Activated CD8-positive, alpha-beta T cell treated with anti-CD3 and anti-CD28 coated beads for 36 hours (primary cell): ENCODE measurements at regions not wholly inside any gene's neighbourhood (a gene's known extent, or its start where the extent isn't known, plus 50 kb on each side); places are given as distances from the start of the nearest gene placed in this dataset.
A peak's percentile ranks its signal among the peaks of the same experiment; 100 is the strongest.

ENCODE experiments used
- ATAC-seq: fragments of 200-7000 bp; cut with Tn5 transposase; one replicate; pipeline ENCODE4 v1.10.0; 2021; ENCODE audit warnings: mild to moderate bottlenecking, moderate library complexity
- CTCF ChIA-PET: fragments of 350-600 bp; sonication (Branson Sonifier 250); formaldehyde crosslinking; loops from one replicate; lab custom pipeline; 2021; ENCODE audit warnings: antibody characterized with exemption; lab: Charles Lee
- POLR2A ChIA-PET: fragments of 350-600 bp; sonication (Branson Sonifier 250); formaldehyde crosslinking; loops from one replicate; lab custom pipeline; 2021; ENCODE audit warnings: antibody characterized with exemption; lab: Charles Lee
- DNase-seq: peaks from one replicate; pipeline ENCODE4 v3.0.0-alpha.2; 2020
- H3K27ac Mint-ChIP-seq: one replicate; pipeline ENCODE4 v1.8.0; 2021; ENCODE audit warnings: mild to moderate bottlenecking, mixed read lengths
- H3K27me3 Mint-ChIP-seq: one replicate; pipeline ENCODE4 v1.8.0; 2021; ENCODE audit warnings: mixed read lengths
- H3K36me3 Mint-ChIP-seq: one replicate; pipeline ENCODE4 v1.8.0; 2021; ENCODE audit warnings: low read depth, mixed read lengths
- H3K4me1 Mint-ChIP-seq: one replicate; pipeline ENCODE4 v1.8.0; 2021; ENCODE audit warnings: low read depth, mixed read lengths
- H3K4me3 Mint-ChIP-seq: one replicate; pipeline ENCODE4 v1.8.0; 2021; ENCODE audit warnings: mild to moderate bottlenecking, moderate library complexity, mixed read lengths
- H3K9me3 Mint-ChIP-seq: one replicate; pipeline ENCODE4 v1.8.0; 2021; ENCODE audit warnings: mixed read lengths
- CTCF ChIP-seq: fragments of 200-600 bp; IDR thresholded peaks from one replicate; pipeline ENCODE4 v1.8.0; 2022; ENCODE audit warnings: antibody characterized with exemption, mild to moderate bottlenecking
- intact Hi-C: fragments of 100-400 bp; cut with micrococcal nuclease; formaldehyde crosslinking; loops from one replicate; pipeline ENCODE4 v1.10.0; 2022

- H3K9me3 Mint-ChIP-seq: no peaks in the 10 kb centered on the region
- TF ChIP-seq CTCF: no peak
- peaks cover 25% of the 10 kb centered on the region for H3K4me1 Mint-ChIP-seq
- intact Hi-C loops: no loop called here
- DNase-seq: no peak
- ATAC-seq: no peak
- H3K4me3 Mint-ChIP-seq: no peak overlapping the region
- H3K36me3 Mint-ChIP-seq: no peaks in the 10 kb centered on the region
- POLR2A ChIA-PET: no interaction called here
- H3K27me3 Mint-ChIP-seq: no peaks in the 10 kb centered on the region
- no peak overlapping the region for H3K27ac Mint-ChIP-seq
- CTCF ChIA-PET: no interaction called here
Observed at GRCh38 chr10:78746155-78746763, 322.5 kb upstream of the ZMIZ1 start.

- CTCF ChIA-PET: no interaction called here
- no peak for ATAC-seq
- Mint-ChIP-seq H3K36me3 (no peaks in the 10 kb centered on the region), H3K27ac (no peak overlapping the region), H3K27me3 (peaks cover 2% of the 10 kb centered on the region), H3K9me3 (no peaks in the 10 kb centered on the region), H3K4me3 (no peak overlapping the region), H3K4me1 (peaks cover 21% of the 10 kb centered on the region)
- TF ChIP-seq CTCF: no peak
- POLR2A ChIA-PET: no interaction called here
- intact Hi-C loops: no loop called here
- no peak for DNase-seq
Observed at GRCh38 chr10:78747401-78748234, 321.1 kb upstream of the ZMIZ1 start.

- TF ChIP-seq CTCF: no peak
- DNase-seq (no peak), ATAC-seq (no peak)
- peaks cover 15% of the 10 kb centered on the region for H3K4me1 Mint-ChIP-seq
- ChIA-PET POLR2A (no interaction called here), CTCF (no interaction called here)
- H3K27ac Mint-ChIP-seq: no peak overlapping the region
- no peaks in the 10 kb centered on the region for H3K36me3 Mint-ChIP-seq
- no peak overlapping the region for H3K4me3 Mint-ChIP-seq
- H3K9me3 Mint-ChIP-seq: no peaks in the 10 kb centered on the region
- intact Hi-C loops: no loop called here
- H3K27me3 Mint-ChIP-seq: peaks cover 3% of the 10 kb centered on the region
Observed at GRCh38 chr10:78748235-78748533, 320.6 kb upstream of the ZMIZ1 start.

GRCh38 chr10:78749200-78749599, 319.6 kb upstream of the ZMIZ1 start:
- H3K9me3 Mint-ChIP-seq: no peaks in the 10 kb centered on the region
- CTCF ChIA-PET: interaction anchor here (0.8 kb wide), 1 partner anchor 9 kb away, joined by 3 read pairs; no protein-coding TSS in a partner anchor

More at GRCh38 chr10:78749200-78749599, 319.6 kb upstream of the ZMIZ1 start:
- DNase-seq (no peak), ATAC-seq (peak; percentile 51)
- intact Hi-C loops: no loop called here
- peaks cover 11% of the 10 kb centered on the region for H3K4me1 Mint-ChIP-seq
- no peak for TF ChIP-seq CTCF
- H3K36me3 Mint-ChIP-seq: no peaks in the 10 kb centered on the region
- POLR2A ChIA-PET: no interaction called here
- H3K4me3 Mint-ChIP-seq: no peak overlapping the region
- H3K27me3 Mint-ChIP-seq: peaks cover 10% of the 10 kb centered on the region
- H3K27ac Mint-ChIP-seq: no peak overlapping the region
